ENCODE measurements at regions not wholly inside any gene's neighbourhood (a gene's known extent, or its start where the extent isn't known, plus 50 kb on each side); places are given as distances from the start of the nearest gene placed in this dataset.

GRCh38 chr4:111989817-111990216, 155.4 kb upstream of the FAM241A start:
- TF ChIP-seq EP300 (IDR thresholded peaks at IDR 0.05; ENCODE audit: borderline replicate concordance), result no peak
- TF ChIP-seq ZBTB7A (IDR thresholded peaks at IDR 0.05; ENCODE audit: low read depth), result no peak
- no peak for TF ChIP-seq MAX (IDR thresholded peaks at IDR 0.05)
- TF ChIP-seq RAD21 (IDR thresholded peaks at IDR 0.05; ENCODE audit: low read depth), result no peak

Measured in Ishikawa (cell line).